Midbrain (tissue), 1 donor: ENCODE measurements at regions not wholly inside any gene's neighbourhood (a gene's known extent, or its start where the extent isn't known, plus 50 kb on each side); places are given as distances from the start of the nearest gene placed in this dataset.
A peak's percentile ranks its signal among the peaks of the same experiment; 100 is the strongest.

Experiments used
- DNase-seq: peaks from one replicate; lab custom pipeline; 2025; lab: John Stamatoyannopoulos, UW

- DNase-seq = no peak
These were observed 1256.8 kb upstream of the SORCS1 start for GRCh38 chr10:108421266-108421665.

- DNase-seq = no peak
These were observed 1249.4 kb upstream of the SORCS1 start for GRCh38 chr10:108413954-108414353.

GRCh38 chr10:108412323-108412722 lies 1247.8 kb upstream of the SORCS1 start:
- DNase-seq = no peak

GRCh38 chr10:108411894-108412293 lies 1247.4 kb upstream of the SORCS1 start:
- no peak for DNase-seq

DNA sequence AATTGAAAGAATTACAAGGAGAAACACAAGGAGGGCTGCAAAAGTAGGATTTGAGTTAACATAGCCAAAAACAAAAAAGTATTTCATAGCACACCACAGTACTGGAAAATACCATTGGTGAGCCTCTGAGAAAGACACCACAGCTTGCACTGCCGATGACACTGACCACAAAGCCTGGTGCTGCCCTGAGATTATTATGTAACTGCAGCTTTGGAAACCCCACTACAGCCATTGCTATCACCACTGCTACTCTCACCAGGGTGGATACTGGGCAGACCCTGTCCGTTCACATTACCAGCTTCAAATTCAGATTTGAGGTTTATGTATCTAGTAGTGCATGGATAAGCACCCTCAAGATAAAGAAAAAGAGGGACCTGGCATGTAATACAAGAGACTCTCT lies 1246.7 kb upstream of the SORCS1 start:
- DNase-seq = no peak

DNA sequence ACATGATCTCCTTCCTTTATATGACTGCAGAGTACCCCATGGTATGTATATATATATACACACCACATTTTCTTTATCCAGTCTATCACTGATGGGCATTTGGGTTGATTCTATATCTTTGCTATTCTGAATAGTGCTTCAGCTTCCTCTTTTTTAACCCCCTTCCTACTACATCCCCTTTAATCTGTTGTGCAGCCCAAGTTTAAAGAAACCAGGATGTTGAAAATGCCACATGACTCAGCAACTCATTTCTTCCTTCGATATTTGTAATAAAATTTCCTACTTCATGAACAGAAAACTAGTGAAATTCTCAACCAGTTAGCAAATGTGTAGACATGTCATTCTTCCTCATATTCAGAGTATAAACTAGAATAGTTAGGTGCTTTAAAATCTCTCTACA lies 1245.7 kb upstream of the SORCS1 start:
- no peak for DNase-seq

DNA sequence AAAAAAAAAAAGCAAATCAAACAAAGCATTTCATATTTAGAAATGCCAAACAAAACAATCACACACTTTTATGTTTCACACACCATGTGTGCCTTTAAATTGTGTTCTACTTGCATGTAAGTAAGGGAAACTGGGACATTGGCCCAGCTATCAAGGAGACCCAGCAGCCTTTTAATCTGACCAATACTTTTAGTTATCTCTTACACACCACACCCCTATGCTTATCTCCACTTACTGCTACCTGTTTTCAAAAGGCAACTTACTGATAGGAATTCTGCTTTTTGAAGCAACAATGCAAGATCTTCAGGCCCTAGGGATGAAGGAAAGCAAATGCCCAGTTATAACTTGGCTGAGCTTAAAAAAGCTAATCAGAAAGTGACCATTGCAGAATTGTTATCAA lies 1244.8 kb upstream of the SORCS1 start:
- DNase-seq = no peak

- no peak for DNase-seq
These were observed 1239.6 kb upstream of the SORCS1 start for GRCh38 chr10:108404155-108404554.

DNA sequence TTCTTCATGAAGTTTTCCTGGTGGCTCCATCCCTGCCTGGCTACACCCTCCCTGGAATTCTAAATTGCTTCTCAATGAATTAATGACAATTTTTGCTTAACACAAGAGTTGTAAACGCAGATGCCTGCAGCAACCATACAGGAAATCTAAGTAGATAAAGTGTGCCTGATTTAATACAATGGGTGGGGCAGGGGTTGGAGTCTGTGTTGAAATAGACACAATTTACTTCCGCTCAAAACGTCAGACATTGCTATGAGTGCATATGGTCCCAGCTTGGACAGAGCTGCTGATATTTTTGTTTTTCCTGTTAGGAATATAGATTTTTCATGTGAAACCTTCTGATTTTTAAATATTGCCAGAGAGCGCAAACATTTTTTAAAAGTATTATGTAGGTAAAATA lies 1235.0 kb upstream of the SORCS1 start:
- DNase-seq = no peak

DNA sequence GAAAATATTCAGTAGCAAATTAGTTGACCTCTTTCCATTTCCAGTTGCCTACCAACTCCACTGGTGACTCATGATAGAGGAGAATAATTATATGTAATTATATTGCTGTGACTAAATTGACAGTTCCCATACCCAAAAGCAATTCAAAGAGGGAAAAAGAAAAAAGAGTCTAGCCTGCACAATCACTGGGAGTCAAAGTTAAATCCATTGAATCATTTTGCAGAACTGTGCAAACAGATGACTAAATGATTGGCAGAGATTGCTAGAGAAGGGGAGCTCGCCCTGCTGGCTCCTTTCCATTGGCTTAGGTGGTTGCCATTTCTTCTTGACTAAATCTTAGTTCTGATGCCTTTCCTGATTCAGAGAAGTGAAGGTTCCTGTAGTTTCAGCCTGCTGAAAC lies 1228.6 kb upstream of the SORCS1 start:
- DNase-seq = no peak

- DNase-seq = no peak
These were observed 1227.8 kb upstream of the SORCS1 start for GRCh38 chr10:108392286-108392685.

DNA sequence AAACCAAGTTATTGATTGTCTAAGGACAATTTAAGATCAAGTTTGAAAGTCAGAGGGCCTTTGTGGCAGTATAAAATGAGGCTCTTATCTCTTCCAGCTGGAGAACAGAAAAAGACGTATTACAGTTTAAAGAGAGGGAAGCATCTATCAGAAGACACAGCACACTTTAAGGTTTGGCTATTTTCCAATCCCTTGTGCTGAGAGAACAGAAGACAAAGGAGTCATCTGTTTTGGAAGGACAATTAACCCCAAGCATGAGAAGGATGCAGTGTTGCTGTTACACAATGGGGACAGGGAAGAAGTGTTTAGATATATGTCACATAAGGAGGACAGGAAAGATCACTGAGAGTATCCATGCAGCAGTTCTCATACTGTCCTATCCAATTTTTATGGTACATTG lies 1224.2 kb upstream of the SORCS1 start:
- peak; percentile 19 for DNase-seq

DNA sequence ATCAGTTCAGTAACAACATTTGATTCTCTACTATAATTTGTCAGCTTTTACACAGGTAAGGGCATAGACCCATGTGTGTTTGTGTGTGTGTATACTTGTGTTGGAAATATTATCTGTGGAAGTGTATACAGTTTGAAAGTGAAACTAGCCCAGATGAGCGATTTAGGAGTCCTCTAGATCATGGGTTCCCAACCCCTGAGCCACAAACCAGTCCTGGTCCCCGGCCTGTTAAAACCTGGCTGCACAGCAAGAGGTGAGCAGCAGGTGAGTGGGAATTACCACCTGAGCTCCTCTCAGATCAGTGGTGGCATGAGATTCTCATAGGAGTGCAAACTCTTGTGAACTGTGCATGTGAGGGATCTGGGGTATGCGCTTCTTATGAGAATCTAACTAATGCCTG lies 1221.5 kb upstream of the SORCS1 start:
- DNase-seq = no peak

DNA sequence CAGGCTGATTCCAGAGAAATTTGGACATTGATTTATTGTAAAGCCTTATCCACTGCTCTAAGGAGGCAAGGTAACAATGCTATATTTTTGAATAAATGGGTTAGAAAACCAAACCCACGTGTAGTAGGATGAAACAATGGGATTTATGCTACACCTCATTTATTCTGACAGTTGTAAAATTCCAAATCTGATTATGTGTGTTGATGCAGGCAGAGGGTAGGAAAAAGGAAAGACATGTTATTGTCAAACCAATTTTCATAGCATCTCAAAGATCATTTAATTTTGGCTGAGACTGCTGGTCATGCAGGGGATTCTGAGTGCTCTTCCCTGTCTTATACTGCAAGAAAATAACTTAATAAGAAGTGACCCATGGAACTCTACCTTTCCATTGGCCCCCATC lies 1219.9 kb upstream of the SORCS1 start:
- no peak for DNase-seq

GRCh38 chr10:108378779-108379178 lies 1214.3 kb upstream of the SORCS1 start:
- no peak for DNase-seq

DNA sequence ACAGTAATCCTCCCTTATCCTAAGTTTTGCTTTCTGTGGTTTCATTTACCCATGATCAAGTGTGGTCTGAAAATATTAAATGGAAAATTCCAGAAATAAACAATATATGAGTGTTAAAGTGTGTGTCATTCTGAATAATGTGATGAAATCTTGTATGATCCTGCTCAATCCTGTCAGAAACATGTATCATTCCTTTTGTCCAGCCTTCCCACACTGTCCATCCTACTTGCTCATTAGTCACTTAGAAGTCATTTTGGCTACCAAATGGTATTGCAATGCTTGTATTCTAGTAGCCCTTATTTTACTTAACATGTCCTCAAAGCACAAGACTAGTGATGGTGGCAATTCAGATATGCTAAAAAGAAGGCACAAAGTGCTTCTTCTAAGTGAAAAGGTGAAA lies 1211.2 kb upstream of the SORCS1 start:
- DNase-seq = no peak

GRCh38 chr10:108374991-108375390 lies 1210.5 kb upstream of the SORCS1 start:
- DNase-seq = no peak

GRCh38 chr10:108365541-108365940 lies 1201.0 kb upstream of the SORCS1 start:
- DNase-seq = no peak

- no peak for DNase-seq
These were observed 1199.1 kb upstream of the SORCS1 start for GRCh38 chr10:108363576-108363975.

DNA sequence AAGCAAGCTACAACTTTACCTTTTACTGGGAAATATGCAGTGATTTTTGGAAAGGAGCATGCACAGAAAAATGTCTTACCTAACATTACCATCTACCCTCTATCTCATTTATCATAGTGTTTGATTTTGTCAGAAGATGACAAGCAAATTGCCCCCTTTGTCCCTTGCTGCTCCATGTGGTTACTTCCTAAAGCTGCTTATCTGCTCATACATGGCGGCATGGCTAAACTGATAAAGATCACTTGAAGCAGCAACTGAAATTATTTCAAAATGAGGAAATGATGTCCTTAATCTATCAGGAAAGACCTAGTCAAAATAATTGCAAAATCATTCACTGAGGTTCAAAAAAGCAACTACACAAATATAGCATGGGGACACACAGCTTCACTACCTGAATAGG lies 1198.5 kb upstream of the SORCS1 start:
- DNase-seq = no peak

DNA sequence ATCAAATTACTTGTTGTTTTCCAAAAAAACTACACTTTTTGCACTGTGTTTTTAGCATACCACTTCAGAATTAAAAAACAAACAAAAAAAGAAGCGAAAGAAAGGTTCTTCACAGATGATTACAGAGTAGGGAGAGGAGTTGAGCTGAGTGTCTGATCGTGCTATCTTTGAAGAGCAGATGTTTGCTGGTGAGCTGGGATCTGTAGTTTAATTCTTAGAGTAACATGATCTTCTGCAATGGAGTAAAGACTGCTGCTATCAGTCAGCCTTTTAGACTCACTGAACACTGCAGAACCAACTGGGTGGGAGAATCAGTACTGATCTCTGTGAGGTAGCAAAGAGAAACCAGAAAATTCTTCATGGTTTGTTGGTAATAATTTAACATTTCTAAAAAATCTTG lies 1197.8 kb upstream of the SORCS1 start:
- DNase-seq = no peak

GRCh38 chr10:108360187-108360586 lies 1195.7 kb upstream of the SORCS1 start:
- DNase-seq = no peak

GRCh38 chr10:108358912-108359311 lies 1194.4 kb upstream of the SORCS1 start:
- no peak for DNase-seq

GRCh38 chr10:108352771-108353170 lies 1188.3 kb upstream of the SORCS1 start:
- no peak for DNase-seq

DNA sequence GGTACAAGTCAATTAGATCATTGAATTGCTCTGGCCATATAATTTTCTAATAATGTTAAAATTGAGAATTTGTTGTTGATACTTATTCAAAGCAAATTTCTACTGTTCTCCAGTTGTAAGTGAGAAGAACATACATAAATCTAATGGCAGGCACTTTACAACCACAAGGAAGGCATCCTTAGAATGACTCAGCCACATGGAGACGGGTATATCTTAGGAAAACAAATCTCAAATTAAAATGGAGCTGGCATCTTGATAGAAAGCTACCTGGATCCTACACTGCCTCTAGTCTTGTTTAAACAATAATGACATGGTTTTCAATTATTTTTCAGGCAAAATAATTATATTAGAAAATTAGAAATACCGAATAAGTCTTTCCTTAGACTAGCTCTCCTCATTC lies 1183.7 kb upstream of the SORCS1 start:
- no peak for DNase-seq
